Fibroblast of the aortic adventitia (primary cell): ENCODE measurements at regions not wholly inside any gene's neighbourhood (a gene's known extent, or its start where the extent isn't known, plus 50 kb on each side); places are given as distances from the start of the nearest gene placed in this dataset.
"Not testable (repeated sequence)": the region's sequence is repeated elsewhere in the genome, so short reads cannot be mapped to it uniquely, and the experiment has no call there.

ENCODE experiments used
- DNase-seq: peaks from one replicate; pipeline ENCODE4 v3.0.0-alpha.2; 2010; ENCODE audit warnings: low read depth
- H3K4me3 ChIP-seq: 2 replicates; pipeline ENCODE4 v1.5.1; 2011; ENCODE audit warnings: low read depth, mild to moderate bottlenecking, control low read depth, low read length, moderate library complexity
- CTCF ChIP-seq: IDR thresholded peaks from 2 replicates; pipeline ENCODE4 v1.5.1; 2011; ENCODE audit warnings: mild to moderate bottlenecking, low read length, control low read depth, inconsistent platforms; ENCODE audit not compliant: insufficient read depth

DNA sequence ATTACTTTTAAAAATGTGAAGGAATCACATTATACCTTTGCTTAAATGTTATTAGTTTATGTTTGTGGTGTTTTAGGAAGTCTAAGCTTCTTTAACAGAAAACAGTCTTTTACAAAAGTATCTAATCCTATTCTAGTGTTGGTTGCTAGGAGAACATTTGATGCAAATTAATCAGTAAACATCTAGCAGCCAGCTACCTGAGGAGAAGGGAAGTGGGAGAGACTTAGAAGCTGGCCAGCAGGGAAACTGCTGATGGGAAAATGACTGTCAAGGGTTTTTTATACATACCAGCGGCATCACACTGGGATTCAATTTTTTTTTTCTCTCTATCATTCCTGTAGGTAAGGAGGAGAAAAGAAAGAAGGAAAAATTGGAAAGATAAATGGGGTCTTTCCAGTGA, 686.0 kb upstream of the MMS22L start:
- H3K4me3 ChIP-seq: no peak overlapping the region
- no peak for TF ChIP-seq CTCF
- DNase-seq: no peak

GRCh38 chr6:97977084-97977483, 694.1 kb upstream of the MMS22L start:
- no peak for TF ChIP-seq CTCF
- DNase-seq: no peak
- H3K4me3 ChIP-seq: no peak overlapping the region

GRCh38 chr6:97978855-97979271, 695.8 kb upstream of the MMS22L start:
- no peak for TF ChIP-seq CTCF
- no peak for DNase-seq
- no peak overlapping the region for H3K4me3 ChIP-seq

GRCh38 chr6:97979285-97979684, 696.3 kb upstream of the MMS22L start:
- not testable (repeated sequence) for DNase-seq, H3K4me3 ChIP-seq

- DNase-seq: no peak
- no peak overlapping the region for H3K4me3 ChIP-seq
- no peak for TF ChIP-seq CTCF
Observed at GRCh38 chr6:97989451-97989850, 706.4 kb upstream of the MMS22L start.

DNA sequence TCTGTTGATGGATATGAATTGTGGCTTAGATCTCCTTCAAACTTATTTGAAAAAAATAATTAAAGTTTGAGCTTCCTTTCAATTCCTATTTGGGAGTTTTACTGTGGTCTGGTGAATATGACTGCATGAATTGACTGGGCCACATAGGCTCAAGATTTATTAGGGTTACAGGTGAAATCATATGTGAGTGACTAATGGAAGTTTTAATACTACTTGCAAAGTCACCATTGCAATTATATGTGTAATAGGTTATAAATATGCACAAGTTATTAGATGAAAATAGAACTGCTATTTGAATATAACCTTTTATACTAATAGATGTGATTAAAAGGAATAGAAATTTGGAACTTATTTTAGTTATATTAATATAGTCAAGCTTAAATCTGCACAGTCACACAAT, 712.1 kb upstream of the MMS22L start:
- no peak for DNase-seq
- no peak overlapping the region for H3K4me3 ChIP-seq
- TF ChIP-seq CTCF: no peak

- TF ChIP-seq CTCF: no peak
- H3K4me3 ChIP-seq: no peak overlapping the region
- no peak for DNase-seq
Observed at GRCh38 chr6:98002678-98003077, 719.7 kb upstream of the MMS22L start.
